Transverse colon (tissue), 4 donors: ENCODE measurements at regions not wholly inside any gene's neighbourhood (a gene's known extent, or its start where the extent isn't known, plus 50 kb on each side); places are given as distances from the start of the nearest gene placed in this dataset.

ENCODE experiments used
- CTCF ChIP-seq, 5 experiments: fragments of 200-600 bp in 3 of 5; fragments of 450-650 bp in 2 of 5; sonication (generic) in 3 of 5; IDR thresholded peaks; 1 replicate in 2 of 5; 2 replicates in 3 of 5; pipeline ENCODE4 v1.5.1; 2016 to 2017; ENCODE audit warnings: antibody characterized with exemption in 5 of 5, inconsistent platforms in 3 of 5, mild to moderate bottlenecking in 2 of 5, moderate library complexity in 1 of 5
- POLR2AphosphoS5 ChIP-seq, 3 donors: sonication (generic); formaldehyde crosslinking; IDR thresholded peaks; one replicate each; pipeline ENCODE4 v1.6.1; 2016; ENCODE audit warnings: antibody characterized with exemption in 3 of 3

GRCh38 chr16:79265196-79265595 is 335.3 kb downstream of the MAF start:
- no peak for TF ChIP-seq CTCF (IDR thresholded peaks at IDR 0.05)
- TF ChIP-seq POLR2AphosphoS5 (IDR thresholded peaks at IDR 0.05) = no peak
